H1 (cell line): ENCODE measurements at regions not wholly inside any gene's neighbourhood (a gene's known extent, or its start where the extent isn't known, plus 50 kb on each side); places are given as distances from the start of the nearest gene placed in this dataset.

Experiments used
- CTCF ChIA-PET: fragments of 300-600 bp; sonication (Branson Sonifier 250); formaldehyde crosslinking; loops from one replicate; lab custom pipeline; 2021; ENCODE audit not compliant: partially characterized antibody; lab: Charles Lee
- POLR2A ChIA-PET: fragments of 300-600 bp; sonication (Branson Sonifier 250); formaldehyde crosslinking; loops from one replicate; lab custom pipeline; 2021; ENCODE audit warnings: inconsistent platforms; ENCODE audit not compliant: partially characterized antibody; lab: Charles Lee
- DNase-seq, 2 experiments: peaks; one replicate each; pipeline versions ENCODE4 v3.0.0 to v3.0.0-alpha.2; 2010 to 2022; ENCODE audit warnings: low spot score in 2 of 2, low read depth in 1 of 2, mixed read lengths in 1 of 2
- FAIRE-seq: peaks from 2 replicates; lab custom pipeline; 2011; peaks lifted over from hg19 to GRCh38; lab: Jason Lieb, UNC
- H2AFZ ChIP-seq: 2 replicates; pipeline ENCODE4 v1.8.1; 2012; ENCODE audit warnings: low read length, inconsistent platforms
- H2AK5ac ChIP-seq: 2 replicates; pipeline ENCODE4 v1.6.1; 2013; ENCODE audit warnings: low read depth, low read length
- H2BK120ac ChIP-seq: replicated peaks from 2 replicates; pipeline ENCODE3; 2013; ENCODE audit warnings: low read depth, low read length, inconsistent platforms
- H2BK12ac ChIP-seq: 2 replicates; pipeline ENCODE4 v1.6.1; 2013; ENCODE audit warnings: low read depth, low read length
- H2BK15ac ChIP-seq: 2 replicates; pipeline ENCODE4 v1.6.1; 2013; ENCODE audit warnings: low read length
- H2BK20ac ChIP-seq: 2 replicates; pipeline ENCODE4 v1.6.1; 2013; ENCODE audit warnings: low read length
- H2BK5ac ChIP-seq: 2 replicates; pipeline ENCODE4 v1.6.1; 2013; ENCODE audit warnings: low read depth, low read length
- H3K14ac ChIP-seq: 2 replicates; pipeline ENCODE4 v1.6.1; 2013; ENCODE audit warnings: inconsistent platforms; ENCODE audit not compliant: insufficient read length
- H3K18ac ChIP-seq: 2 replicates; pipeline ENCODE4 v1.6.1; 2013; ENCODE audit warnings: low read length; ENCODE audit errors: extremely low read depth
- H3K23ac ChIP-seq: 2 replicates; pipeline ENCODE4 v1.6.1; 2013; ENCODE audit warnings: inconsistent platforms; ENCODE audit not compliant: insufficient read length
- H3K23me2 ChIP-seq: 2 replicates; pipeline ENCODE4 v1.6.1; 2013; ENCODE audit warnings: low read depth, low read length
- H3K27ac ChIP-seq: 2 replicates; pipeline ENCODE4 v1.6.1; 2011; ENCODE audit warnings: low read depth, low read length, inconsistent platforms
- H3K27me3 ChIP-seq, 4 experiments: replicated peaks in 1 of 4; 1 replicate in 1 of 4; 2 replicates in 3 of 4; pipeline versions ENCODE4 v1.6.1 to v1.8.1; 2011 to 2013; ENCODE audit warnings: low read length in 3 of 4, mild to moderate bottlenecking in 3 of 4, inconsistent platforms in 2 of 4, mixed read lengths in 2 of 4, moderate library complexity in 1 of 4; ENCODE audit not compliant: control insufficient read depth in 3 of 4, insufficient read depth in 3 of 4; ENCODE audit errors: extremely low read depth in 1 of 4
- H3K36me3 ChIP-seq, 4 experiments: 2 replicates each; pipeline versions ENCODE4 v1.6.1 to v1.8.1; 2011 to 2013; ENCODE audit warnings: mild to moderate bottlenecking in 4 of 4, low read length in 3 of 4, moderate library complexity in 2 of 4, control low read depth in 1 of 4, inconsistent platforms in 1 of 4; ENCODE audit not compliant: insufficient read depth in 4 of 4, control insufficient read depth in 2 of 4
- H3K4ac ChIP-seq: replicated peaks from 2 replicates; pipeline ENCODE3; 2013; ENCODE audit warnings: low read length, low read depth, mixed read lengths, inconsistent platforms; ENCODE audit not compliant: insufficient read length
- H3K4me1 ChIP-seq, 4 experiments: replicated peaks in 1 of 4; 1 replicate in 1 of 4; 2 replicates in 3 of 4; pipeline versions ENCODE4 v1.6.1 to v1.8.1; 2011 to 2013; ENCODE audit warnings: low read length in 3 of 4, inconsistent platforms in 2 of 4, mixed read lengths in 1 of 4; ENCODE audit not compliant: insufficient read depth in 4 of 4, control insufficient read depth in 3 of 4
- H3K4me2 ChIP-seq, 2 experiments: 2 replicates each; pipeline versions ENCODE4 v1.6.1 to v1.8.1; 2011 to 2013; ENCODE audit warnings: low read depth in 2 of 2, low read length in 2 of 2, control low read depth in 1 of 2, inconsistent platforms in 1 of 2, mild to moderate bottlenecking in 1 of 2; ENCODE audit not compliant: insufficient read depth in 1 of 2
- H3K4me3 ChIP-seq, 4 experiments: fragments of 200-600, 300-600 bp in 1 of 4; sonication (generic), shearing (Covaris generic), sonication (Bioruptor Twin) in 1 of 4; 2 replicates each; pipeline versions ENCODE4 v1.5.1 to v1.8.1; 2011 to 2016; ENCODE audit warnings: low read length in 4 of 4, low read depth in 3 of 4, control low read depth in 2 of 4, inconsistent platforms in 2 of 4, mild to moderate bottlenecking in 2 of 4, mixed read lengths in 1 of 4, moderate library complexity in 1 of 4; ENCODE audit not compliant: insufficient read depth in 2 of 4; ENCODE audit errors: extremely low read depth in 1 of 4
- H3K56ac ChIP-seq: replicated peaks from 2 replicates; pipeline ENCODE3; 2013; ENCODE audit warnings: low read depth, mild to moderate bottlenecking, mixed read lengths, low read length, inconsistent platforms; ENCODE audit not compliant: insufficient read length
- H3K79me1 ChIP-seq: 2 replicates; pipeline ENCODE4 v1.6.1; 2013; ENCODE audit warnings: low read depth, low read length, control low read depth
- H3K79me2 ChIP-seq, 2 experiments: 2 replicates each; pipeline versions ENCODE4 v1.6.1 to v1.8.1; 2012 to 2013; ENCODE audit warnings: low read length in 2 of 2, mild to moderate bottlenecking in 2 of 2, inconsistent platforms in 1 of 2; ENCODE audit not compliant: insufficient read depth in 2 of 2, control insufficient read depth in 1 of 2
- H3K9ac ChIP-seq, 4 experiments: replicated peaks in 1 of 4; 1 replicate in 1 of 4; 2 replicates in 3 of 4; pipeline versions ENCODE4 v1.6.1 to v1.8.1; 2011 to 2013; ENCODE audit warnings: low read depth in 3 of 4, low read length in 3 of 4, control low read depth in 2 of 4, mild to moderate bottlenecking in 2 of 4, moderate library complexity in 2 of 4, inconsistent platforms in 1 of 4; ENCODE audit errors: extremely low read depth in 1 of 4
- H3K9me3 ChIP-seq, 2 experiments: 2 replicates each; pipeline versions ENCODE4 v1.6.1 to v1.8.1; 2012 to 2013; ENCODE audit warnings: mild to moderate bottlenecking in 2 of 2, moderate library complexity in 2 of 2, control low read depth in 1 of 2, inconsistent platforms in 1 of 2, low read depth in 1 of 2, low read length in 1 of 2, mixed read lengths in 1 of 2; ENCODE audit not compliant: insufficient read depth in 2 of 2
- H4K20me1 ChIP-seq, 2 experiments: replicated peaks in 1 of 2; 2 replicates each; pipeline versions ENCODE3 to v1.8.1; 2011 to 2013; ENCODE audit warnings: inconsistent platforms in 2 of 2, low read length in 2 of 2, mild to moderate bottlenecking in 1 of 2; ENCODE audit not compliant: insufficient read depth in 2 of 2, control insufficient read depth in 1 of 2
- H4K5ac ChIP-seq: 2 replicates; pipeline ENCODE4 v1.6.1; 2013; ENCODE audit warnings: low read length, low read depth, mixed read lengths, inconsistent platforms; ENCODE audit not compliant: insufficient read length
- H4K8ac ChIP-seq: 2 replicates; pipeline ENCODE4 v1.8.0; 2013; ENCODE audit warnings: mild to moderate bottlenecking, moderate library complexity, low read length, inconsistent platforms; ENCODE audit not compliant: insufficient read depth; ENCODE audit errors: extremely low read depth
- H4K91ac ChIP-seq: replicated peaks from 2 replicates; pipeline ENCODE3; 2013; ENCODE audit warnings: low read length, mixed read lengths, inconsistent platforms; ENCODE audit not compliant: insufficient read length
- ASH2L ChIP-seq: fragments of 200-600, 300-600 bp; sonication (generic); IDR thresholded peaks from one replicate; pipeline ENCODE4 v1.7.1; 2017; ENCODE audit warnings: low read length
- BACH1 ChIP-seq: IDR thresholded peaks from 2 replicates; pipeline ENCODE4 v1.6.1; 2012; ENCODE audit warnings: low read length, improper control_type of control experiment
- CTBP2 ChIP-seq: IDR thresholded peaks from 2 replicates; pipeline ENCODE4 v1.7.0; 2011; ENCODE audit warnings: borderline replicate concordance, mild to moderate bottlenecking, moderate library complexity, mixed read lengths, low read length; ENCODE audit not compliant: insufficient read depth, insufficient read length
- EGR1 ChIP-seq: IDR thresholded peaks from 2 replicates; pipeline ENCODE4 v1.6.1; 2011; ENCODE audit warnings: low read depth, low read length, borderline replicate concordance
- FOSL1 ChIP-seq: IDR thresholded peaks from 2 replicates; pipeline ENCODE4 v1.6.1; 2011; ENCODE audit warnings: mild to moderate bottlenecking, low read depth, low read length, moderate library complexity; ENCODE audit not compliant: insufficient read depth
- HDAC2 ChIP-seq, 2 experiments: fragments of 300-600 bp in 1 of 2; sonication (generic) in 1 of 2; IDR thresholded peaks; 2 replicates each; pipeline ENCODE4 v1.6.1; 2011 to 2012; ENCODE audit warnings: low read depth in 2 of 2, low read length in 2 of 2, mild to moderate bottlenecking in 2 of 2, moderate library complexity in 2 of 2, borderline replicate concordance in 1 of 2, inconsistent platforms in 1 of 2
- NRF1 ChIP-seq: IDR thresholded peaks from 2 replicates; pipeline ENCODE4 v1.6.1; 2011; ENCODE audit warnings: mild to moderate bottlenecking, low read depth, low read length, improper control_type of control experiment
- RXRA ChIP-seq: IDR thresholded peaks from 2 replicates; pipeline ENCODE4 v1.6.1; 2011; ENCODE audit warnings: low read depth, mild to moderate bottlenecking, low read length, moderate library complexity; ENCODE audit not compliant: insufficient read depth
- TAF1 ChIP-seq: IDR thresholded peaks from 2 replicates; pipeline ENCODE4 v1.6.1; 2011; ENCODE audit warnings: mild to moderate bottlenecking, low read depth, low read length
- WGBS, 2 experiments: shearing (Covaris generic) in 1 of 2; methylation state at CpG; one replicate each; pipeline versions ENCODE4 v1.1.6 to v1.1.7; 2013 to 2015; ENCODE audit warnings: low lambda C conversion rate in 2 of 2, mixed read lengths in 2 of 2, inconsistent platforms in 1 of 2, low coverage in 1 of 2, missing lambda C conversion rate in 1 of 2; ENCODE audit not compliant: insufficient replicate concordance in 2 of 2, insufficient coverage in 1 of 2, insufficient read length in 1 of 2; ENCODE audit errors: extremely low coverage in 1 of 2, missing lambda C conversion rate in 1 of 2; 5-methylcytosine and 5-hydroxymethylcytosine counted together
- TF ChIP-seq, protein P1 (sequence below): IDR thresholded peaks from 2 replicates; pipeline ENCODE4 v1.6.1; 2012; ENCODE audit warnings: inconsistent platforms
- TF ChIP-seq, protein P2 (sequence below), 3 experiments: IDR thresholded peaks; 1 replicate in 2 of 3; 2 replicates in 1 of 3; pipeline versions ENCODE4 v1.5.1 to v1.6.1; 2011; ENCODE audit warnings: low read length in 3 of 3, mild to moderate bottlenecking in 3 of 3, inconsistent platforms in 2 of 3, low read depth in 1 of 3, moderate library complexity in 1 of 3; ENCODE audit not compliant: insufficient read depth in 1 of 3; ENCODE audit errors: control extremely low read depth in 1 of 3

DNA sequence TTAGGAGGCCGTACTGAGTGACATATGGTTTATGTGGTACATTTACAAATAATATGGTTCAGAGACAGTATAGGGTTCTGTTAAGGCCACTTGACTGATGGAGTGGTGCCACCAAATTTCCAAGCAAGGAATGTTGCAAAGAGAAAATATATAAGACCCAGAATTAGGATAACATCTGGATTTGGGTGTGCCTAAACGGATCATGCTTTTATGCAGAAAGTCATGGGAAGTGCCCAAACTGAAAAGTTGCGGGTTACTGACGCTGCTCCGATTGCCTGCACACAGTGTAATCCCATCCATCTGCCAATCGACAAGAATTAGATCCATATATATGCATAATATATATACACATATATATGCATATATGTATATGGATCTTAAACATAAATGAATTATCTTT, 138.4 kb upstream of the DCN start:
- H2AFZ ChIP-seq = no peak overlapping the region
- H2BK120ac ChIP-seq = no peak overlapping the region
- TF ChIP-seq, protein P1, sequence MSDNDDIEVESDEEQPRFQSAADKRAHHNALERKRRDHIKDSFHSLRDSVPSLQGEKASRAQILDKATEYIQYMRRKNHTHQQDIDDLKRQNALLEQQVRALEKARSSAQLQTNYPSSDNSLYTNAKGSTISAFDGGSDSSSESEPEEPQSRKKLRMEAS = no peak
- TF ChIP-seq CTBP2 = no peak
- no peak for TF ChIP-seq TAF1
- TF ChIP-seq EGR1 = no peak
- TF ChIP-seq BACH1 = no peak
- TF ChIP-seq, protein P2, sequence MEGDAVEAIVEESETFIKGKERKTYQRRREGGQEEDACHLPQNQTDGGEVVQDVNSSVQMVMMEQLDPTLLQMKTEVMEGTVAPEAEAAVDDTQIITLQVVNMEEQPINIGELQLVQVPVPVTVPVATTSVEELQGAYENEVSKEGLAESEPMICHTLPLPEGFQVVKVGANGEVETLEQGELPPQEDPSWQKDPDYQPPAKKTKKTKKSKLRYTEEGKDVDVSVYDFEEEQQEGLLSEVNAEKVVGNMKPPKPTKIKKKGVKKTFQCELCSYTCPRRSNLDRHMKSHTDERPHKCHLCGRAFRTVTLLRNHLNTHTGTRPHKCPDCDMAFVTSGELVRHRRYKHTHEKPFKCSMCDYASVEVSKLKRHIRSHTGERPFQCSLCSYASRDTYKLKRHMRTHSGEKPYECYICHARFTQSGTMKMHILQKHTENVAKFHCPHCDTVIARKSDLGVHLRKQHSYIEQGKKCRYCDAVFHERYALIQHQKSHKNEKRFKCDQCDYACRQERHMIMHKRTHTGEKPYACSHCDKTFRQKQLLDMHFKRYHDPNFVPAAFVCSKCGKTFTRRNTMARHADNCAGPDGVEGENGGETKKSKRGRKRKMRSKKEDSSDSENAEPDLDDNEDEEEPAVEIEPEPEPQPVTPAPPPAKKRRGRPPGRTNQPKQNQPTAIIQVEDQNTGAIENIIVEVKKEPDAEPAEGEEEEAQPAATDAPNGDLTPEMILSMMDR (IDR thresholded peaks at IDR 0.05; ENCODE audit: control extremely low read depth in 1 of 3, insufficient read depth in 1 of 3, low read depth in 1 of 3, low read length in 3 of 3) = no peak
- TF ChIP-seq RXRA = no peak
- no peak for TF ChIP-seq ASH2L
- no peak for TF ChIP-seq NRF1
- TF ChIP-seq HDAC2 (IDR thresholded peaks at IDR 0.05; ENCODE audit: borderline replicate concordance in 1 of 2, low read depth in 2 of 2, low read length in 2 of 2) = no peak
- no peak for TF ChIP-seq FOSL1

More for the DNA sequence above, 138.4 kb upstream of the DCN start:
- Histone ChIP-seq H2BK5ac (no peak overlapping the region), H3K79me1 (no peaks in the 10 kb centered on the region), H2AK5ac (no peak overlapping the region), H3K14ac (no peak overlapping the region), H3K27ac (no peak overlapping the region), H3K18ac (no peak overlapping the region), H3K4me2 (no peak overlapping the region), H2BK15ac (no peak overlapping the region), H3K36me3 (no peaks in the 10 kb centered on the region), H3K79me2 (no peaks in the 10 kb centered on the region), H4K91ac (no peak overlapping the region), H4K5ac (no peak overlapping the region), H3K27me3 (no peaks in the 10 kb centered on the region), H3K4me1 (no peaks in the 10 kb centered on the region), H3K23me2 (no peaks in the 10 kb centered on the region), H3K4me3 (no peak overlapping the region), H2BK20ac (no peak overlapping the region), H3K9ac (no peak overlapping the region), H4K20me1 (no peaks in the 10 kb centered on the region), H2BK12ac (no peak overlapping the region), H3K56ac (no peak overlapping the region), H3K4ac (no peak overlapping the region), H3K9me3 (no peaks in the 10 kb centered on the region), H4K8ac (no peak overlapping the region), H3K23ac (no peak overlapping the region)
- CTCF ChIA-PET = no interaction called here
- FAIRE-seq (no peak), DNase-seq (no peak)
- 97% methylated on average over 6 of the region's 6 CpGs; no CpG with 5 or more reads in 1 of the 2 experiments for WGBS, 2 experiments
- POLR2A ChIA-PET = no interaction called here
